Tibial nerve (tissue), 4 donors: ENCODE measurements at regions not wholly inside any gene's neighbourhood (a gene's known extent, or its start where the extent isn't known, plus 50 kb on each side); places are given as distances from the start of the nearest gene placed in this dataset.

Experiments used
- DNase-seq, 2 donors: peaks; one replicate each; pipeline ENCODE4 v3.0.0-alpha.2; 2019; ENCODE audit warnings: low spot score in 2 of 2
- H3K27ac ChIP-seq, 4 donors: fragments of 200-600 bp; sonication (generic) in 3 of 4; one replicate each; pipeline ENCODE4 v1.5.1; 2017 to 2019; ENCODE audit warnings: mild to moderate bottlenecking in 1 of 4
- H3K27me3 ChIP-seq, 2 donors: fragments of 200-600 bp; sonication (generic) in 1 of 2; one replicate each; pipeline versions ENCODE4 v1.5.1 to v1.6.0; 2017 to 2019
- H3K36me3 ChIP-seq, 3 donors: fragments of 200-600 bp; sonication (generic); one replicate each; pipeline ENCODE4 v1.5.1; 2018 to 2019
- H3K4me1 ChIP-seq, 4 donors: fragments of 200-600 bp; sonication (generic) in 3 of 4; one replicate each; pipeline ENCODE4 v1.5.1; 2017 to 2019
- H3K4me3 ChIP-seq, 4 donors: fragments of 200-600 bp; sonication (generic) in 3 of 4; one replicate each; pipeline ENCODE4 v1.5.1; 2017 to 2019; ENCODE audit warnings: mild to moderate bottlenecking in 1 of 4, moderate library complexity in 1 of 4
- H3K9me3 ChIP-seq, 4 donors: fragments of 200-600 bp; sonication (generic) in 3 of 4; one replicate each; pipeline ENCODE4 v1.5.1; 2017 to 2019
- CTCF ChIP-seq, 5 experiments: fragments of 200-600 bp in 3 of 5; fragments of 450-650 bp in 2 of 5; sonication (generic) in 3 of 5; IDR thresholded peaks; one replicate each; pipeline ENCODE4 v1.5.1; 2016 to 2019; ENCODE audit warnings: antibody characterized with exemption in 5 of 5, mild to moderate bottlenecking in 3 of 5, moderate library complexity in 2 of 5
- EP300 ChIP-seq, 2 donors: sonication (generic); formaldehyde crosslinking; IDR thresholded peaks; one replicate each; pipeline ENCODE4 v1.6.1; 2017; ENCODE audit warnings: antibody characterized with exemption in 2 of 2, mild to moderate bottlenecking in 1 of 2
- POLR2A ChIP-seq, 2 donors: fragments of 450-650 bp; IDR thresholded peaks; one replicate each; pipeline ENCODE4 v1.6.1; 2017; ENCODE audit warnings: antibody characterized with exemption in 2 of 2, mild to moderate bottlenecking in 2 of 2, moderate library complexity in 2 of 2
- WGBS, 2 donors: methylation state at CpG; one replicate each; pipeline ENCODE4 v1.1.5; 2018; 5-methylcytosine and 5-hydroxymethylcytosine counted together

GRCh38 chr16:59573528-59574271 lies 839.6 kb upstream of the GOT2 start:
- H3K9me3 ChIP-seq: no peaks in the 10 kb centered on the region
- H3K4me1 ChIP-seq: no peaks in the 10 kb centered on the region
- no peak for TF ChIP-seq CTCF (IDR thresholded peaks at IDR 0.05)
- TF ChIP-seq EP300 (IDR thresholded peaks at IDR 0.05): no peak
- no peak for TF ChIP-seq POLR2A (IDR thresholded peaks at IDR 0.05)
- no peaks in the 10 kb centered on the region for H3K27me3 ChIP-seq
- no peak for DNase-seq
- H3K4me3 ChIP-seq: no peak overlapping the region
- 53 to 56% methylated on average over 5 of the region's 5 CpGs for WGBS, 2 donors
- H3K27ac ChIP-seq: no peak overlapping the region
- H3K36me3 ChIP-seq: no peaks in the 10 kb centered on the region

GRCh38 chr16:59567496-59567895 lies 833.4 kb upstream of the GOT2 start:
- Histone ChIP-seq H3K36me3 (no peaks in the 10 kb centered on the region), H3K4me3 (no peak overlapping the region), H3K4me1 (no peaks in the 10 kb centered on the region), H3K27me3 (no peaks in the 10 kb centered on the region), H3K9me3 (no peaks in the 10 kb centered on the region), H3K27ac (no peak overlapping the region)
- TF ChIP-seq EP300 (IDR thresholded peaks at IDR 0.05): no peak
- no peak for TF ChIP-seq CTCF (IDR thresholded peaks at IDR 0.05)
- no peak for TF ChIP-seq POLR2A (IDR thresholded peaks at IDR 0.05)
- 83 to 88% methylated on average over 5 of the region's 5 CpGs for WGBS, 2 donors
- no peak for DNase-seq

DNA sequence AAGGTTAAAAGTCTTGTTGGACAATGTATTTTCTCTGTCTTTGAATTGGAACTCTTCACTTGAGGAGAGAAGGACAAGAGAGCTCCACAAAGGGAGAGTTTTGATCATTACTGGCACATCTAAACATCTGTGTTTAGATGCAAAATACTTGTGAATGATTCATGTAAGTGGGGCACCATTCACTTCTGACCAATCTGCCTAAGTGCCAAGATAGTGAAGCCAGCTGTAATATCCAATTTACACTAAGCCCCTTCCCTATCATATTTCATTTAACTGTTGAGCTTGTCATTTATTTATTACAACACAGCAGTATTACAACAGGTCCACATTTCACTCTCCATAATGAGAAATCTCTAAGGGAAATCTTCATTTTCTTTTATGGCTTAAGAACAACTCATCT lies 832.3 kb upstream of the GOT2 start:
- no peaks in the 10 kb centered on the region for H3K4me1 ChIP-seq
- no peaks in the 10 kb centered on the region for H3K27me3 ChIP-seq
- no peak for TF ChIP-seq CTCF (IDR thresholded peaks at IDR 0.05)
- no peak for TF ChIP-seq POLR2A (IDR thresholded peaks at IDR 0.05)
- TF ChIP-seq EP300 (IDR thresholded peaks at IDR 0.05): no peak
- H3K4me3 ChIP-seq: no peak overlapping the region
- H3K36me3 ChIP-seq: no peaks in the 10 kb centered on the region
- no peak for DNase-seq
- no peaks in the 10 kb centered on the region for H3K9me3 ChIP-seq
- no peak overlapping the region for H3K27ac ChIP-seq

DNA sequence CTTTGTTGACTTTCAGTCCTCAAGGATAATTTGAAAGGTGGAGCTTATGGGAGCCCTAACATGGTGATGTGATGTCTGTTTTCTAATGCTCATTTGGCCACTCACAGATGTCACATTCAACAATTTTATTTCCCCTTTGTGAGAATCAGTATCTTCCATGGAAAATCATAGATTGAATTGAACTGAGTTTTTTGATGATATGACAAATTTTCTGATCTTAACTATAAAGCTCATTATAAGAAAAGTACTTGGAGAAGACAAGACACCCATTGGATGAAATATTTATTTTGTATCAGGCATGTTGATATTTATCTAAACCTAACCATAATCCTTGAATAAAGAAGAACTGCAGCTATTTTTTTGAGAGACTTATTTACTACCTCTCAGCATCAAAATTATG lies 824.6 kb upstream of the GOT2 start:
- Histone ChIP-seq H3K27ac (no peak overlapping the region), H3K27me3 (no peaks in the 10 kb centered on the region), H3K36me3 (no peaks in the 10 kb centered on the region), H3K9me3 (no peaks in the 10 kb centered on the region), H3K4me1 (no peaks in the 10 kb centered on the region), H3K4me3 (no peak overlapping the region)
- DNase-seq: no peak
- TF ChIP-seq EP300 (IDR thresholded peaks at IDR 0.05) (no peak), CTCF (IDR thresholded peaks at IDR 0.05) (no peak), POLR2A (IDR thresholded peaks at IDR 0.05) (no peak)

DNA sequence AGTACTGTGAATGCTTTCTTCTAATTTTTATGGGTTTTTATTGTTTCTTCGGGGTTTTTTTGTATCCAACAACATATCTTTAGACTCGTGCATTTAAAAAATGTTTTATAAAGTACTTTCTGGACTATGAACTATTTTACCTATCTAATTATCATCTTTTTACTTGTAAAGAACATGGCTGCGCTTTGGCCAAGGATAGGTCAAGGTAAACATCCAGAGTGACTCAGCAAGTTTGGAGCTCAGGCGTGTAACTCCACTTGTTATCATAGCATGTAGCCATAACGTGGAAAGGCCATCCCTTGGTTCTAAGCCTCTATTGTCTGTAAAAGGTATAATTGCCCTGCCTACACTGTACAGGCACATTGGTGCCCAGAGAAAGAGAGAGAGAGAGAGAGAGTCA lies 818.0 kb upstream of the GOT2 start:
- no peak for TF ChIP-seq EP300 (IDR thresholded peaks at IDR 0.05)
- no peak for TF ChIP-seq POLR2A (IDR thresholded peaks at IDR 0.05)
- no peak for TF ChIP-seq CTCF (IDR thresholded peaks at IDR 0.05)
- Histone ChIP-seq H3K27ac (no peak overlapping the region), H3K4me3 (no peak overlapping the region), H3K4me1 (no peaks in the 10 kb centered on the region), H3K27me3 (no peaks in the 10 kb centered on the region), H3K36me3 (no peaks in the 10 kb centered on the region), H3K9me3 (no peaks in the 10 kb centered on the region)
- DNase-seq: no peak
- 66 to 68% methylated on average over 5 of the region's 5 CpGs for WGBS, 2 donors
